ENCODE measurements at regions not wholly inside any gene's neighbourhood (a gene's known extent, or its start where the extent isn't known, plus 50 kb on each side); places are given as distances from the start of the nearest gene placed in this dataset.

- TF ChIP-seq CTCF (IDR thresholded peaks at IDR 0.05; ENCODE audit: insufficient read depth, low read length, severe bottlenecking): no peak
- DNase-seq (ENCODE audit: low read depth) (no peak), FAIRE-seq (no peak)
- H3K36me3 ChIP-seq (ENCODE audit: control insufficient read depth, insufficient read depth, low read length): no peaks in the 10 kb centered on the region
- no peak overlapping the region for H3K4me3 ChIP-seq (ENCODE audit: low read depth, low read length)
- no peaks in the 10 kb centered on the region for H3K27me3 ChIP-seq (ENCODE audit: control insufficient read depth, insufficient read depth, low read length)
Observed at GRCh38 chr12:84741031-84741430, 171.6 kb downstream of the SLC6A15 start.

GRCh38 chr12:84740602-84741001 lies 172.0 kb downstream of the SLC6A15 start:
- no peak for FAIRE-seq
- Histone ChIP-seq H3K4me3 (ENCODE audit: low read depth, low read length) (no peak overlapping the region), H3K27me3 (ENCODE audit: control insufficient read depth, insufficient read depth, low read length) (no peaks in the 10 kb centered on the region), H3K36me3 (ENCODE audit: control insufficient read depth, insufficient read depth, low read length) (no peaks in the 10 kb centered on the region)
- no peak for TF ChIP-seq CTCF (IDR thresholded peaks at IDR 0.05; ENCODE audit: insufficient read depth, low read length, severe bottlenecking)
- no peak for DNase-seq (ENCODE audit: low read depth)

- DNase-seq (ENCODE audit: low read depth) (peak; percentile 99), FAIRE-seq (no peak)
- no peak for TF ChIP-seq CTCF (IDR thresholded peaks at IDR 0.05; ENCODE audit: insufficient read depth, low read length, severe bottlenecking)
- no peaks in the 10 kb centered on the region for H3K36me3 ChIP-seq (ENCODE audit: control insufficient read depth, insufficient read depth, low read length)
- no peak overlapping the region for H3K4me3 ChIP-seq (ENCODE audit: low read depth, low read length)
- H3K27me3 ChIP-seq (ENCODE audit: control insufficient read depth, insufficient read depth, low read length): no peaks in the 10 kb centered on the region
Observed at GRCh38 chr12:84738481-84738972, 174.1 kb downstream of the SLC6A15 start.

- FAIRE-seq (no peak), DNase-seq (ENCODE audit: low read depth) (peak; percentile 29)
- TF ChIP-seq CTCF (IDR thresholded peaks at IDR 0.05; ENCODE audit: insufficient read depth, low read length, severe bottlenecking): no peak
- H3K36me3 ChIP-seq (ENCODE audit: control insufficient read depth, insufficient read depth, low read length): no peaks in the 10 kb centered on the region
- H3K4me3 ChIP-seq (ENCODE audit: low read depth, low read length): no peak overlapping the region
- no peaks in the 10 kb centered on the region for H3K27me3 ChIP-seq (ENCODE audit: control insufficient read depth, insufficient read depth, low read length)
Observed at GRCh38 chr12:84732828-84733340, 179.7 kb downstream of the SLC6A15 start.

GRCh38 chr12:84730561-84731162 lies 181.9 kb downstream of the SLC6A15 start:
- TF ChIP-seq CTCF (IDR thresholded peaks at IDR 0.05; ENCODE audit: insufficient read depth, low read length, severe bottlenecking): no peak
- no peak for DNase-seq (ENCODE audit: low read depth)
- Histone ChIP-seq H3K4me3 (ENCODE audit: low read depth, low read length) (no peak overlapping the region), H3K27me3 (ENCODE audit: control insufficient read depth, insufficient read depth, low read length) (no peaks in the 10 kb centered on the region), H3K36me3 (ENCODE audit: control insufficient read depth, insufficient read depth, low read length) (no peaks in the 10 kb centered on the region)
- FAIRE-seq: no peak

- H3K36me3 ChIP-seq (ENCODE audit: control insufficient read depth, insufficient read depth, low read length): no peaks in the 10 kb centered on the region
- FAIRE-seq (peak; percentile 50), DNase-seq (ENCODE audit: low read depth) (peak; percentile 86)
- H3K27me3 ChIP-seq (ENCODE audit: control insufficient read depth, insufficient read depth, low read length): no peaks in the 10 kb centered on the region
- H3K4me3 ChIP-seq (ENCODE audit: low read depth, low read length): no peak overlapping the region
- TF ChIP-seq CTCF (IDR thresholded peaks at IDR 0.05; ENCODE audit: insufficient read depth, low read length, severe bottlenecking): no peak
Observed at GRCh38 chr12:84727961-84728360, 184.6 kb downstream of the SLC6A15 start.

All from bronchial epithelial cell (primary cell).